GM06990 (cell line): ENCODE measurements at regions not wholly inside any gene's neighbourhood (a gene's known extent, or its start where the extent isn't known, plus 50 kb on each side); places are given as distances from the start of the nearest gene placed in this dataset.

ENCODE experiments used
- DNase-seq: peaks from one replicate; pipeline ENCODE4 v3.0.0-alpha.2; 2011; ENCODE audit not compliant: insufficient read length; ENCODE audit errors: extremely low read depth
- H3K27me3 ChIP-seq: replicated peaks from 2 replicates; pipeline ENCODE4 v1.6.0; 2011; ENCODE audit warnings: low read length; ENCODE audit not compliant: control insufficient read depth, insufficient read depth
- H3K36me3 ChIP-seq: 2 replicates; pipeline ENCODE4 v1.5.1; 2011; ENCODE audit warnings: low read length; ENCODE audit not compliant: control insufficient read depth, insufficient read depth
- H3K4me3 ChIP-seq: replicated peaks from 2 replicates; pipeline ENCODE4 v1.5.1; 2011; ENCODE audit warnings: low read depth, mild to moderate bottlenecking, control low read depth, low read length
- CTCF ChIP-seq: IDR thresholded peaks from 2 replicates; pipeline ENCODE4 v1.5.1; 2011; ENCODE audit warnings: low read length, control low read depth, mild to moderate bottlenecking, inconsistent platforms; ENCODE audit not compliant: insufficient read depth, poor library complexity, severe bottlenecking

- H3K27me3 ChIP-seq = no peaks in the 10 kb centered on the region
- no peaks in the 10 kb centered on the region for H3K36me3 ChIP-seq
- no peak overlapping the region for H3K4me3 ChIP-seq
- TF ChIP-seq CTCF = no peak
- no peak for DNase-seq
Observed at GRCh38 chr3:117243657-117244056, 534.1 kb downstream of the TUSC7 start.

GRCh38 chr3:117246771-117247555, 537.4 kb downstream of the TUSC7 start:
- TF ChIP-seq CTCF = no peak
- no peaks in the 10 kb centered on the region for H3K36me3 ChIP-seq
- no peak for DNase-seq
- H3K4me3 ChIP-seq = no peak overlapping the region
- H3K27me3 ChIP-seq = no peaks in the 10 kb centered on the region; the same call in 1 of the 2 replicates

GRCh38 chr3:117248153-117248552, 538.6 kb downstream of the TUSC7 start:
- H3K27me3 ChIP-seq = no peaks in the 10 kb centered on the region; the same call in 1 of the 2 replicates
- DNase-seq = no peak

GRCh38 chr3:117252208-117252607, 542.6 kb downstream of the TUSC7 start:
- no peak for TF ChIP-seq CTCF
- Histone ChIP-seq H3K36me3 (no peaks in the 10 kb centered on the region), H3K27me3 (no peaks in the 10 kb centered on the region; the same call in 1 of the 2 replicates), H3K4me3 (no peak overlapping the region)
- no peak for DNase-seq

More at GRCh38 chr3:117248153-117248552, 538.6 kb downstream of the TUSC7 start:
- TF ChIP-seq CTCF = no peak
- Histone ChIP-seq H3K4me3 (no peak overlapping the region), H3K36me3 (no peaks in the 10 kb centered on the region)

DNA sequence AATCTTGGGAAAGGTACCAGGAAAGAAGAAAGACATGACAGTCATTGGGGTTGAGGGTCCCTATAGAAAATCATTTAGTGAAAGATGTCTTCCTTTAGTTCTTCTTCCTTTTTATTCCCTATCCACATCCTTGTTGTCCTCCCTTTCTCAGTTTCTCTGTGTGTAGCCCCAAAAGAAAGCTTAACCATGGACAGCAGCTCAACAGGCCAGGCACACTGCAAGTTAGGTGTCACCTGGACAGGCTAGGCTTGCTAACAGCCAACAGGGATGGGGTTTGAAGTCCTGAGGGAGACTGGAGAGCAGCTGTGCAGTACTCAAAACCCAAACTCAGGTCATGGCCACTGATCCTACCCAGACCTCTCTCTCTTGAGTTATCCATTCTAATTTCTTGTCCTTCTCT, 543.1 kb downstream of the TUSC7 start:
- Histone ChIP-seq H3K36me3 (no peaks in the 10 kb centered on the region), H3K27me3 (no peaks in the 10 kb centered on the region; the same call in 1 of the 2 replicates), H3K4me3 (no peak overlapping the region)
- DNase-seq = no peak
- TF ChIP-seq CTCF = no peak
